HG03095 (cell line): ENCODE measurements at regions not wholly inside any gene's neighbourhood (a gene's known extent, or its start where the extent isn't known, plus 50 kb on each side); places are given as distances from the start of the nearest gene placed in this dataset.

ENCODE experiments used
- ATAC-seq: cut with Tn5 transposase; IDR thresholded peaks from one replicate; pipeline ENCODE4 v1.9.1; 2021; ENCODE audit warnings: moderate library complexity; ENCODE audit not compliant: unreplicated experiment

- no peak for ATAC-seq
Observed at GRCh38 chr1:78415165-78415564, 75.6 kb upstream of the PTGFR start.

- ATAC-seq = no peak
Observed at GRCh38 chr1:78419309-78419708, 71.5 kb upstream of the PTGFR start.

GRCh38 chr1:78420181-78420580, 70.6 kb upstream of the PTGFR start:
- no peak for ATAC-seq

- ATAC-seq = no peak
Observed at GRCh38 chr1:78420688-78421087, 70.1 kb upstream of the PTGFR start.

GRCh38 chr1:78424720-78425119, 66.1 kb upstream of the PTGFR start:
- ATAC-seq = no peak

GRCh38 chr1:78426408-78426807, 64.4 kb upstream of the PTGFR start:
- no peak for ATAC-seq

GRCh38 chr1:78427506-78427905, 63.3 kb upstream of the PTGFR start:
- no peak for ATAC-seq

- ATAC-seq = no peak
Observed at GRCh38 chr1:78432016-78432415, 58.8 kb upstream of the PTGFR start.

- no peak for ATAC-seq
Observed at GRCh38 chr1:78434351-78434750, 56.4 kb upstream of the PTGFR start.

- ATAC-seq = no peak
Observed at GRCh38 chr1:78436961-78437360, 53.8 kb upstream of the PTGFR start.

GRCh38 chr1:78437396-78437795, 53.4 kb upstream of the PTGFR start:
- ATAC-seq = no peak

- no peak for ATAC-seq
Observed at GRCh38 chr1:78437941-78438340, 52.8 kb upstream of the PTGFR start.

- no peak for ATAC-seq
Observed at GRCh38 chr1:78440381-78440793, 50.4 kb upstream of the PTGFR start.
